ENCODE measurements at regions not wholly inside any gene's neighbourhood (a gene's known extent, or its start where the extent isn't known, plus 50 kb on each side); places are given as distances from the start of the nearest gene placed in this dataset.

- Histone ChIP-seq H4K8ac (ENCODE audit: extremely low read depth, insufficient read depth, low read length) (no peak overlapping the region), H3K4me2 (ENCODE audit: insufficient read depth in 1 of 2, low read depth in 2 of 2, low read length in 2 of 2) (no peak overlapping the region), H3K4me1 (replicated peaks in 1 of 4; ENCODE audit: control insufficient read depth in 3 of 4, insufficient read depth in 4 of 4, low read length in 3 of 4) (no peaks in the 10 kb centered on the region), H3K27me3 (replicated peaks in 1 of 4; ENCODE audit: control insufficient read depth in 3 of 4, extremely low read depth in 1 of 4, insufficient read depth in 3 of 4, low read length in 3 of 4) (no peaks in the 10 kb centered on the region), H3K36me3 (ENCODE audit: control insufficient read depth in 2 of 4, insufficient read depth in 4 of 4, low read length in 3 of 4) (no peaks in the 10 kb centered on the region), H3K56ac (replicated peaks; ENCODE audit: insufficient read length, low read depth, low read length) (no peak overlapping the region), H3K23ac (ENCODE audit: insufficient read length) (no peak overlapping the region), H3K4ac (replicated peaks; ENCODE audit: insufficient read length, low read depth, low read length) (no peak overlapping the region), H2AK5ac (ENCODE audit: low read depth, low read length) (no peak overlapping the region), H2BK20ac (ENCODE audit: low read length) (no peak overlapping the region), H2BK15ac (ENCODE audit: low read length) (no peak overlapping the region), H4K91ac (replicated peaks; ENCODE audit: insufficient read length, low read length) (no peak overlapping the region), H3K79me2 (ENCODE audit: control insufficient read depth in 1 of 2, insufficient read depth in 2 of 2, low read length in 2 of 2) (no peaks in the 10 kb centered on the region), H4K5ac (ENCODE audit: insufficient read length, low read depth, low read length) (no peak overlapping the region), H3K79me1 (ENCODE audit: low read depth, low read length) (no peaks in the 10 kb centered on the region), H2BK5ac (ENCODE audit: low read depth, low read length) (no peak overlapping the region), H2BK120ac (replicated peaks; ENCODE audit: low read depth, low read length) (no peak overlapping the region), H3K14ac (ENCODE audit: insufficient read length) (no peak overlapping the region), H3K4me3 (ENCODE audit: extremely low read depth in 1 of 4, insufficient read depth in 2 of 4, low read depth in 3 of 4, low read length in 4 of 4) (no peak overlapping the region), H3K27ac (ENCODE audit: low read depth, low read length) (no peak overlapping the region), H2AFZ (ENCODE audit: low read length) (no peak overlapping the region), H3K9me3 (ENCODE audit: insufficient read depth in 2 of 2, low read depth in 1 of 2, low read length in 1 of 2) (no peaks in the 10 kb centered on the region), H3K23me2 (ENCODE audit: low read depth, low read length) (no peaks in the 10 kb centered on the region), H2BK12ac (ENCODE audit: low read depth, low read length) (no peak overlapping the region), H3K9ac (replicated peaks in 1 of 4; ENCODE audit: extremely low read depth in 1 of 4, low read depth in 3 of 4, low read length in 3 of 4) (no peak overlapping the region), H3K18ac (ENCODE audit: extremely low read depth, low read length) (no peak overlapping the region), H4K20me1 (replicated peaks in 1 of 2; ENCODE audit: control insufficient read depth in 1 of 2, insufficient read depth in 2 of 2, low read length in 2 of 2) (no peaks in the 10 kb centered on the region)
- ChIA-PET POLR2A (ENCODE audit: partially characterized antibody) (no interaction called here), CTCF (ENCODE audit: partially characterized antibody) (no interaction called here)
- DNase-seq (ENCODE audit: low read depth in 1 of 2, low spot score in 2 of 2) (no peak), FAIRE-seq (no peak)
- 93% methylated on average over 12 of the region's 12 CpGs; no CpG with 5 or more reads in 1 of the 2 experiments for WGBS, 2 experiments (ENCODE audit: extremely low coverage in 1 of 2, insufficient coverage in 1 of 2, insufficient read length in 1 of 2, insufficient replicate concordance in 2 of 2, low coverage in 1 of 2, low lambda C conversion rate in 2 of 2, missing lambda C conversion rate in 1 of 2)
- TF ChIP-seq, protein P1, sequence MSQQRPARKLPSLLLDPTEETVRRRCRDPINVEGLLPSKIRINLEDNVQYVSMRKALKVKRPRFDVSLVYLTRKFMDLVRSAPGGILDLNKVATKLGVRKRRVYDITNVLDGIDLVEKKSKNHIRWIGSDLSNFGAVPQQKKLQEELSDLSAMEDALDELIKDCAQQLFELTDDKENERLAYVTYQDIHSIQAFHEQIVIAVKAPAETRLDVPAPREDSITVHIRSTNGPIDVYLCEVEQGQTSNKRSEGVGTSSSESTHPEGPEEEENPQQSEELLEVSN (IDR thresholded peaks at IDR 0.05), result no peak
- TF ChIP-seq, protein P2, sequence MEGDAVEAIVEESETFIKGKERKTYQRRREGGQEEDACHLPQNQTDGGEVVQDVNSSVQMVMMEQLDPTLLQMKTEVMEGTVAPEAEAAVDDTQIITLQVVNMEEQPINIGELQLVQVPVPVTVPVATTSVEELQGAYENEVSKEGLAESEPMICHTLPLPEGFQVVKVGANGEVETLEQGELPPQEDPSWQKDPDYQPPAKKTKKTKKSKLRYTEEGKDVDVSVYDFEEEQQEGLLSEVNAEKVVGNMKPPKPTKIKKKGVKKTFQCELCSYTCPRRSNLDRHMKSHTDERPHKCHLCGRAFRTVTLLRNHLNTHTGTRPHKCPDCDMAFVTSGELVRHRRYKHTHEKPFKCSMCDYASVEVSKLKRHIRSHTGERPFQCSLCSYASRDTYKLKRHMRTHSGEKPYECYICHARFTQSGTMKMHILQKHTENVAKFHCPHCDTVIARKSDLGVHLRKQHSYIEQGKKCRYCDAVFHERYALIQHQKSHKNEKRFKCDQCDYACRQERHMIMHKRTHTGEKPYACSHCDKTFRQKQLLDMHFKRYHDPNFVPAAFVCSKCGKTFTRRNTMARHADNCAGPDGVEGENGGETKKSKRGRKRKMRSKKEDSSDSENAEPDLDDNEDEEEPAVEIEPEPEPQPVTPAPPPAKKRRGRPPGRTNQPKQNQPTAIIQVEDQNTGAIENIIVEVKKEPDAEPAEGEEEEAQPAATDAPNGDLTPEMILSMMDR (IDR thresholded peaks at IDR 0.05; ENCODE audit: control extremely low read depth in 1 of 3, insufficient read depth in 1 of 3, low read depth in 1 of 3, low read length in 3 of 3), result no peak
- no peak for TF ChIP-seq BRCA1 (IDR thresholded peaks at IDR 0.05; ENCODE audit: low read depth, low read length)
- no peak for TF ChIP-seq YY1 (IDR thresholded peaks at IDR 0.05; ENCODE audit: low read depth, low read length)
- no peak for TF ChIP-seq CHD1 (IDR thresholded peaks at IDR 0.05; ENCODE audit: low read depth, low read length)
- no peak for TF ChIP-seq FOSL1 (IDR thresholded peaks at IDR 0.05; ENCODE audit: insufficient read depth, low read depth, low read length)
- no peak for TF ChIP-seq TCF12 (IDR thresholded peaks at IDR 0.05; ENCODE audit: low read depth, low read length)
- TF ChIP-seq EZH2 (IDR thresholded peaks at IDR 0.05; ENCODE audit: low read depth, low read length, severe bottlenecking), result no peak
- TF ChIP-seq ASH2L (IDR thresholded peaks at IDR 0.05; ENCODE audit: low read length), result no peak
- no peak for TF ChIP-seq CBX5 (IDR thresholded peaks at IDR 0.05; ENCODE audit: low read depth, low read length)
- no peak for TF ChIP-seq SP4 (IDR thresholded peaks at IDR 0.05; ENCODE audit: low read length)
Observed at GRCh38 chr15:47523681-47524475, 193.4 kb upstream of the SEMA6D start.

All from H1 (cell line).